Activated T-helper 17 cell treated with anti-CD3 and anti-CD28 coated beads, Interleukin-2, amount 50 U/mL, for 72 hours (primary cell): ENCODE measurements at regions not wholly inside any gene's neighbourhood (a gene's known extent, or its start where the extent isn't known, plus 50 kb on each side); places are given as distances from the start of the nearest gene placed in this dataset.
"Not testable (repeated sequence)": the region's sequence is repeated elsewhere in the genome, so short reads cannot be mapped to it uniquely, and the experiment has no call there.

Source experiments
- ATAC-seq: fragments of 150-1000 bp; cut with Tn5 transposase; replicated peaks from 2 replicates; pipeline ENCODE4 v1.10.0; 2021; ENCODE audit warnings: mild to moderate bottlenecking, moderate library complexity
- H3K27ac Mint-ChIP-seq: one replicate; pipeline ENCODE4 v1.8.0; 2022; ENCODE audit warnings: mixed read lengths
- H3K27me3 Mint-ChIP-seq: one replicate; pipeline ENCODE4 v1.8.0; 2022; ENCODE audit warnings: mixed read lengths
- H3K36me3 Mint-ChIP-seq: one replicate; pipeline ENCODE4 v1.8.0; 2022; ENCODE audit warnings: low read depth, mild to moderate bottlenecking, mixed read lengths
- H3K4me1 Mint-ChIP-seq: one replicate; pipeline ENCODE4 v1.8.0; 2022; ENCODE audit warnings: mixed read lengths
- H3K4me3 Mint-ChIP-seq: one replicate; pipeline ENCODE4 v1.8.0; 2022; ENCODE audit warnings: mild to moderate bottlenecking, mixed read lengths
- H3K9me3 Mint-ChIP-seq: one replicate; pipeline ENCODE4 v1.8.0; 2022; ENCODE audit warnings: mixed read lengths

- no peaks in the 10 kb centered on the region for H3K36me3 Mint-ChIP-seq
- H3K4me3 Mint-ChIP-seq, result no peak overlapping the region
- no peaks in the 10 kb centered on the region for H3K9me3 Mint-ChIP-seq
- ATAC-seq, result no peak
- H3K27ac Mint-ChIP-seq, result no peak overlapping the region
- H3K27me3 Mint-ChIP-seq, result no peaks in the 10 kb centered on the region
- peaks cover 4% of the 10 kb centered on the region for H3K4me1 Mint-ChIP-seq
Measured at GRCh38 chr20:4635781-4636180, 50.5 kb upstream of the PRNP start.

DNA sequence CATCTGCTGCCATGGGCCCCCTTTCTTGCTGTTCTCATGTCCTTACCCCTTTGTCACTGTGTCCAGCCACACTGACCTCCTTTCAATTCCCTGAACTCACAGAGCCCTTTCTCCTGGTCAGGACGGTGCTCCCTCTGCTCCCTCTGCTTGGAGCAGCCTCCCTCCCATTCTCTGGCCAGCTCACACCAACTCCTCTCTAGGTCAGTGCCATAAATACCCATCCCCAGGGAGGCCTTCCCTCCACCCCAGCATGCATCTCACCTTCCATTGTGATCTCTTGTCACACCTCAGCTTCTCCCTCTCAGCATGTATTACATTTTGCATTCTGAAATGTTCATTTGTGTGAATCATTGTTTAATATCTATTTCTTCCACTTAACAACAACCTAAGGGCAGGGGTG is 50.9 kb upstream of the PRNP start:
- no peak overlapping the region for H3K27ac Mint-ChIP-seq
- no peaks in the 10 kb centered on the region for H3K36me3 Mint-ChIP-seq
- no peak for ATAC-seq
- peaks cover 4% of the 10 kb centered on the region for H3K4me1 Mint-ChIP-seq
- H3K9me3 Mint-ChIP-seq, result no peaks in the 10 kb centered on the region
- no peak overlapping the region for H3K4me3 Mint-ChIP-seq
- H3K27me3 Mint-ChIP-seq, result no peaks in the 10 kb centered on the region

- Mint-ChIP-seq H3K4me1 (peaks cover 4% of the 10 kb centered on the region), H3K27me3 (no peaks in the 10 kb centered on the region), H3K9me3 (no peaks in the 10 kb centered on the region), H3K4me3 (no peak overlapping the region), H3K36me3 (no peaks in the 10 kb centered on the region), H3K27ac (no peak overlapping the region)
- ATAC-seq, result no peak
Measured at GRCh38 chr20:4633780-4634179, 52.5 kb upstream of the PRNP start.

DNA sequence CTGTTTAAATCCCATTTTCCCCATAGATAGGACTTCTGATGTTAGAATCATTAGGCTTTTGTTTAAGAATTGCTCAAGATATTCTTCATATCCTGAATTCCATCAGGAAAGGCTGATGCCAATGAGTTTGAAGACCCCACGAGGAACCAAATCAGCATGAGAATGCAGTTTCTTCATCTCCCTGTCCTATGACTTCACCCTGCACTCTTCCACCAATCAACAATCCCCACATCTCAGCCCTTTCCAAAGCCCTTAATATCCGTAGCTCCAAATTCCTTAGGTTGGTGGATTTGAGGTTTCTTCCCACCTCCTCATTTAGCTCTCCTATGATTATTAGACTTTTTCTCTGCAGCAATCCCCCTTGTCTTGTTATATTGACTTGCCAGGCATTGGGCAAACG is 52.9 kb upstream of the PRNP start:
- Mint-ChIP-seq H3K27ac (no peak overlapping the region), H3K36me3 (no peaks in the 10 kb centered on the region), H3K27me3 (no peaks in the 10 kb centered on the region), H3K9me3 (no peaks in the 10 kb centered on the region), H3K4me3 (no peak overlapping the region), H3K4me1 (peaks cover 4% of the 10 kb centered on the region)
- no peak for ATAC-seq

GRCh38 chr20:4632876-4633275 is 53.4 kb upstream of the PRNP start:
- Mint-ChIP-seq H3K36me3 (no peaks in the 10 kb centered on the region), H3K27ac (no peak overlapping the region), H3K9me3 (no peaks in the 10 kb centered on the region), H3K4me1 (peaks cover 4% of the 10 kb centered on the region), H3K27me3 (no peaks in the 10 kb centered on the region), H3K4me3 (no peak overlapping the region)
- no peak for ATAC-seq

- H3K36me3 Mint-ChIP-seq, result no peaks in the 10 kb centered on the region
- H3K4me1 Mint-ChIP-seq, result peaks cover 2% of the 10 kb centered on the region
- H3K9me3 Mint-ChIP-seq, result peaks cover 5% of the 10 kb centered on the region
- peaks cover 4% of the 10 kb centered on the region for H3K27me3 Mint-ChIP-seq
- no peak for ATAC-seq
- no peak overlapping the region for H3K27ac Mint-ChIP-seq
- H3K4me3 Mint-ChIP-seq, result no peak overlapping the region
Measured at GRCh38 chr20:4626228-4626627, 60.0 kb upstream of the PRNP start.

- Mint-ChIP-seq H3K27me3 (peaks cover 4% of the 10 kb centered on the region), H3K36me3 (no peaks in the 10 kb centered on the region), H3K4me1 (no peaks in the 10 kb centered on the region), H3K27ac (no peak overlapping the region), H3K4me3 (no peak overlapping the region), H3K9me3 (peaks cover 5% of the 10 kb centered on the region)
- no peak for ATAC-seq
Measured at GRCh38 chr20:4625687-4626086, 60.6 kb upstream of the PRNP start.

- not testable (repeated sequence) for H3K36me3 Mint-ChIP-seq, H3K9me3 Mint-ChIP-seq, H3K4me1 Mint-ChIP-seq, H3K27ac Mint-ChIP-seq, H3K4me3 Mint-ChIP-seq, H3K27me3 Mint-ChIP-seq, ATAC-seq
Measured at GRCh38 chr20:4624675-4625336, 61.5 kb upstream of the PRNP start.

GRCh38 chr20:4619144-4619543 is 67.1 kb upstream of the PRNP start:
- not testable (repeated sequence) for H3K4me3 Mint-ChIP-seq, H3K27me3 Mint-ChIP-seq, H3K4me1 Mint-ChIP-seq, H3K36me3 Mint-ChIP-seq, H3K9me3 Mint-ChIP-seq, ATAC-seq, H3K27ac Mint-ChIP-seq

- Mint-ChIP-seq H3K27ac (no peak overlapping the region), H3K27me3 (no peaks in the 10 kb centered on the region), H3K4me3 (no peak overlapping the region), H3K36me3 (no peaks in the 10 kb centered on the region), H3K4me1 (peaks cover 10% of the 10 kb centered on the region), H3K9me3 (peaks cover 5% of the 10 kb centered on the region)
- no peak for ATAC-seq
Measured at GRCh38 chr20:4617484-4617883, 68.8 kb upstream of the PRNP start.

- no peak for ATAC-seq
- Mint-ChIP-seq H3K4me3 (no peak overlapping the region), H3K9me3 (peaks cover 1% of the 10 kb centered on the region), H3K4me1 (peaks cover 10% of the 10 kb centered on the region), H3K36me3 (no peaks in the 10 kb centered on the region), H3K27me3 (no peaks in the 10 kb centered on the region), H3K27ac (no peak overlapping the region)
Measured at GRCh38 chr20:4617019-4617418, 69.2 kb upstream of the PRNP start.

- no peaks in the 10 kb centered on the region for H3K36me3 Mint-ChIP-seq
- H3K27ac Mint-ChIP-seq, result no peak overlapping the region
- H3K4me3 Mint-ChIP-seq, result no peak overlapping the region
- H3K4me1 Mint-ChIP-seq, result peaks cover 10% of the 10 kb centered on the region
- no peaks in the 10 kb centered on the region for H3K9me3 Mint-ChIP-seq
- no peaks in the 10 kb centered on the region for H3K27me3 Mint-ChIP-seq
- peak; percentile 85 for ATAC-seq
Measured at GRCh38 chr20:4613718-4614620, 72.3 kb upstream of the PRNP start.

GRCh38 chr20:4613184-4613583 is 73.1 kb upstream of the PRNP start:
- H3K4me1 Mint-ChIP-seq, result peaks cover 10% of the 10 kb centered on the region
- no peak overlapping the region for H3K4me3 Mint-ChIP-seq
- H3K27ac Mint-ChIP-seq, result no peak overlapping the region
- no peaks in the 10 kb centered on the region for H3K9me3 Mint-ChIP-seq
- H3K36me3 Mint-ChIP-seq, result no peaks in the 10 kb centered on the region
- no peaks in the 10 kb centered on the region for H3K27me3 Mint-ChIP-seq
- no peak for ATAC-seq

DNA sequence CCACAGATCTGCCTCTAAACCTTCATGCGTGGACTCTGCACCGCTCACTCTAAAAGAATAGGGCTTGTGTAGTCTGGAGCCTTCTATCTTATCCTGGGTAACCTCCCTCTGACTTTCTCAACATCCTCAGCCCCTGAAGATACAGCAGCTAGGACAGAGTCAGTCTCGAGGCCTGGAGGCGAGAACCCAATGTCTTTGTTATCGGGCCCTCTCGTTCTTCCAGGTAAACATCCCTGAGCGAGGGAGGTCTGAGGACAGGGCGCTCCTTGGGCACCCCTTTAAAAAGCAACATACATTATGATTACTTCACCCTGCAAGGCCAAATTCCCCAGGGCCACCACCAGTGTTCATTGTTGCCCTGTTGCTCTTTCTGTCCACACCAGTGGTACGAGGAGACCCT is 75.4 kb upstream of the PRNP start:
- Mint-ChIP-seq H3K27ac (peak overlapping the region; percentile 4), H3K4me3 (no peak overlapping the region), H3K4me1 (peaks cover 15% of the 10 kb centered on the region), H3K27me3 (peaks cover 4% of the 10 kb centered on the region), H3K36me3 (no peaks in the 10 kb centered on the region), H3K9me3 (no peaks in the 10 kb centered on the region)
- ATAC-seq, result no peak

DNA sequence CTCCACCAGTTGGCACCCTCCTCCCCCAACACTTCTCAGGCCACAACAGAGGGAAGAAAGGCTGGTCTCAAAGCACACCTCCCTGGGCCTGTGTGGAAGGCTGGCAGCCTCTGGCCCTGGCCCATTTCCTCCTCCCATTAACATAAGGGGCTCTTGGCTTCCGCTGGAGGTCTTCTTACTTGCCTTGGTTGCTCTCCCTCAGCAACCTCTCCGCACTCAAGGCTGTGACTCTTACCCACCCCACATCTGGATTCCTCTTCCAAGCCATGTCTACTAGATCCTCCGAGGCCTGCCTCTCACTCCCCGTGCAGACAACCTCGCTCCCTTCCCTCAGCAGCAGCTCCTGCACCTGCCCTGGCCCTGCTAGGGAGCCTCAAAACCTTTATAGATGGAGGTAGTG is 76.7 kb upstream of the PRNP start:
- Mint-ChIP-seq H3K9me3 (no peaks in the 10 kb centered on the region), H3K27me3 (peaks cover 4% of the 10 kb centered on the region), H3K27ac (peak overlapping the region; percentile 1), H3K4me3 (no peak overlapping the region), H3K36me3 (no peaks in the 10 kb centered on the region), H3K4me1 (peaks cover 15% of the 10 kb centered on the region)
- no peak for ATAC-seq
